Natural killer cell (primary cell): ENCODE measurements at regions not wholly inside any gene's neighbourhood (a gene's known extent, or its start where the extent isn't known, plus 50 kb on each side); places are given as distances from the start of the nearest gene placed in this dataset.

Experiments
- ATAC-seq, 3 donors: fragments of 150-1000 bp in 2 of 3; fragments of 200-7000 bp in 1 of 3; cut with Tn5 transposase; 1 replicate in 1 of 3; 2 replicates in 2 of 3; pipeline ENCODE4 v1.10.0; 2021; ENCODE audit warnings: mild to moderate bottlenecking in 2 of 3, moderate library complexity in 2 of 3
- DNase-seq, 2 donors: peaks; one replicate each; pipeline versions ENCODE4 v3.0.0 to v3.0.0-alpha.2; 2013 to 2021; ENCODE audit warnings: mixed read lengths in 1 of 2
- H3K27ac ChIP-seq: one replicate; pipeline ENCODE4 v1.5.1; 2013; ENCODE audit warnings: mild to moderate bottlenecking, low read length
- H3K27me3 ChIP-seq: one replicate; pipeline ENCODE4 v1.6.1; 2013; ENCODE audit warnings: low read length; ENCODE audit not compliant: control insufficient read depth, insufficient read depth
- H3K36me3 ChIP-seq: one replicate; pipeline ENCODE4 v1.6.1; 2013; ENCODE audit warnings: low read length; ENCODE audit not compliant: control insufficient read depth, insufficient read depth
- H3K4me1 ChIP-seq: one replicate; pipeline ENCODE4 v1.6.1; 2013; ENCODE audit warnings: low read length; ENCODE audit not compliant: control insufficient read depth, insufficient read depth
- H3K4me3 ChIP-seq: one replicate; pipeline ENCODE4 v1.5.1; 2013; ENCODE audit warnings: low read length
- H3K9me3 ChIP-seq: one replicate; pipeline ENCODE4 v1.6.1; 2013; ENCODE audit warnings: low read length; ENCODE audit not compliant: control insufficient read depth, insufficient read depth
- H3K27ac Mint-ChIP-seq, 2 donors: one replicate each; pipeline ENCODE4 v1.8.0; 2022; ENCODE audit warnings: mild to moderate bottlenecking in 2 of 2, mixed read lengths in 2 of 2, moderate library complexity in 1 of 2
- H3K27me3 Mint-ChIP-seq, 2 donors: one replicate each; pipeline ENCODE4 v1.8.0; 2022; ENCODE audit warnings: low read depth in 2 of 2, mixed read lengths in 2 of 2
- H3K36me3 Mint-ChIP-seq: one replicate; pipeline ENCODE4 v1.8.0; 2022; ENCODE audit warnings: mixed read lengths
- H3K4me1 Mint-ChIP-seq, 2 donors: one replicate each; pipeline ENCODE4 v1.8.0; 2022; ENCODE audit warnings: mixed read lengths in 2 of 2
- H3K4me3 Mint-ChIP-seq: one replicate; pipeline ENCODE4 v1.8.0; 2022; ENCODE audit warnings: mild to moderate bottlenecking, moderate library complexity, mixed read lengths
- H3K9me3 Mint-ChIP-seq, 2 donors: one replicate each; pipeline ENCODE4 v1.8.0; 2022; ENCODE audit warnings: mixed read lengths in 2 of 2
- WGBS: methylation state at CpG from one replicate; pipeline ENCODE4 v1.1.7; 2013; ENCODE audit warnings: missing lambda C conversion rate; ENCODE audit not compliant: insufficient coverage; 5-methylcytosine and 5-hydroxymethylcytosine counted together
- intact Hi-C: fragments of 100-400 bp; cut with micrococcal nuclease; formaldehyde crosslinking; loops from one replicate; pipeline ENCODE4 v1.14.2; 2022
- TF ChIP-seq, protein P1 (sequence below): fragments of 200-600 bp; IDR thresholded peaks from one replicate; pipeline ENCODE4 v1.8.0; 2022; ENCODE audit warnings: antibody characterized with exemption

DNA sequence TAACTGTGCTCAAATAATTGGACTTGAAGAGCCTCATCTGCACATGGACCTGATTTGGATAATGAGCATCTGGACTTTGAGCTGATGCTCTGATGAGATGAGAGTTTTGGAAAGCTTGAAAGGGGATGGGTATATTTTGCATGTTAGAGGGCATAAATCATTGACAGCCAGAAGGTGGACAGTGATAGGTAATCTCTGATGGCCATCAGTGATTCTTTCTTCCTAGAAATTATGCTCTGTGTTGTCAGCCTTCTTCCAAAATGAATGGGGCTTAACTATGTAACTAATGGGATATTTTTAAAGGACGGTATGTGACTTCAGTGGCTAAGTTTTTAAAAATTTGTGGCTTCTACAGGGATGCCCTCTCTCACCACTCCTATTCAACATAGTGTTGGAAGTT is 334.0 kb downstream of the PTTG2 start:
- no peaks in the 10 kb centered on the region for H3K27me3 ChIP-seq
- Mint-ChIP-seq H3K36me3 (peaks cover 28% of the 10 kb centered on the region), H3K27me3 (peaks cover 4 to 16% of the 10 kb centered on the region in 2 donors), H3K27ac (no peak overlapping the region), H3K4me1 (no peaks in the 10 kb centered on the region), H3K9me3 (peaks cover 9% of the 10 kb centered on the region in 2 donors), H3K4me3 (no peak overlapping the region)
- TF ChIP-seq, protein P1, sequence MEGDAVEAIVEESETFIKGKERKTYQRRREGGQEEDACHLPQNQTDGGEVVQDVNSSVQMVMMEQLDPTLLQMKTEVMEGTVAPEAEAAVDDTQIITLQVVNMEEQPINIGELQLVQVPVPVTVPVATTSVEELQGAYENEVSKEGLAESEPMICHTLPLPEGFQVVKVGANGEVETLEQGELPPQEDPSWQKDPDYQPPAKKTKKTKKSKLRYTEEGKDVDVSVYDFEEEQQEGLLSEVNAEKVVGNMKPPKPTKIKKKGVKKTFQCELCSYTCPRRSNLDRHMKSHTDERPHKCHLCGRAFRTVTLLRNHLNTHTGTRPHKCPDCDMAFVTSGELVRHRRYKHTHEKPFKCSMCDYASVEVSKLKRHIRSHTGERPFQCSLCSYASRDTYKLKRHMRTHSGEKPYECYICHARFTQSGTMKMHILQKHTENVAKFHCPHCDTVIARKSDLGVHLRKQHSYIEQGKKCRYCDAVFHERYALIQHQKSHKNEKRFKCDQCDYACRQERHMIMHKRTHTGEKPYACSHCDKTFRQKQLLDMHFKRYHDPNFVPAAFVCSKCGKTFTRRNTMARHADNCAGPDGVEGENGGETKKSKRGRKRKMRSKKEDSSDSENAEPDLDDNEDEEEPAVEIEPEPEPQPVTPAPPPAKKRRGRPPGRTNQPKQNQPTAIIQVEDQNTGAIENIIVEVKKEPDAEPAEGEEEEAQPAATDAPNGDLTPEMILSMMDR, result no peak
- intact Hi-C loops, result no loop called here
- no CpG with 5 or more reads among the region's 1 CpG for WGBS
- H3K9me3 ChIP-seq, result peaks cover 13% of the 10 kb centered on the region
- no peaks in the 10 kb centered on the region for H3K36me3 ChIP-seq
- DNase-seq, result no peak
- no peaks in the 10 kb centered on the region for H3K4me1 ChIP-seq
- H3K27ac ChIP-seq, result no peak overlapping the region
- no peak for ATAC-seq
- H3K4me3 ChIP-seq, result no peak overlapping the region

DNA sequence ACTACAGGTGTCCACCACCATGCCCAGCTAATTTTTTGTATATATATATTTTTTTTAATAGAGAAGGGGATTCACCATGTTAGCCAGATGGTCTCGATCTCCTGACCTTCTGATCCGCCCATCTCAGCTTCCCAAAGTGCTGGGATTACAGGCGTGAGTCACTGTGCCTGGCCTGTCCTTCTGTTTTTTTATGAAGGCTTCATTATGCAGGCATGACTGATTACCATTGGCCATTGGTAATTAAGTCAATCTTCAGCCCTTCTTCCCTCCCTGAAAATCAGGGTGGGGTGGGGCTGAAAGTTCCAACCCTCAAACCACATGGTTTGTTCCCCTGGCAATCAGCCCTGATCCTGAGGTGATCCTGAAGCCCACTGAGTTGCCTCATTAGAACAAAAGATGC is 336.9 kb downstream of the PTTG2 start:
- Histone ChIP-seq H3K4me1 (no peaks in the 10 kb centered on the region), H3K27ac (no peak overlapping the region), H3K9me3 (peaks cover 13% of the 10 kb centered on the region), H3K27me3 (no peaks in the 10 kb centered on the region), H3K4me3 (no peak overlapping the region), H3K36me3 (no peaks in the 10 kb centered on the region)
- no peak overlapping the region for H3K27ac Mint-ChIP-seq
- TF ChIP-seq, protein P1, result no peak
- H3K4me3 Mint-ChIP-seq, result no peak overlapping the region
- H3K4me1 Mint-ChIP-seq, result no peaks in the 10 kb centered on the region
- DNase-seq, result no peak
- intact Hi-C loops, result no loop called here
- peaks cover 11 to 19% of the 10 kb centered on the region in 2 donors for H3K9me3 Mint-ChIP-seq
- 93% methylated on average over 3 of the region's 3 CpGs for WGBS
- H3K36me3 Mint-ChIP-seq, result peaks cover 44% of the 10 kb centered on the region
- peaks cover 4 to 16% of the 10 kb centered on the region in 2 donors for H3K27me3 Mint-ChIP-seq
- no peak for ATAC-seq

DNA sequence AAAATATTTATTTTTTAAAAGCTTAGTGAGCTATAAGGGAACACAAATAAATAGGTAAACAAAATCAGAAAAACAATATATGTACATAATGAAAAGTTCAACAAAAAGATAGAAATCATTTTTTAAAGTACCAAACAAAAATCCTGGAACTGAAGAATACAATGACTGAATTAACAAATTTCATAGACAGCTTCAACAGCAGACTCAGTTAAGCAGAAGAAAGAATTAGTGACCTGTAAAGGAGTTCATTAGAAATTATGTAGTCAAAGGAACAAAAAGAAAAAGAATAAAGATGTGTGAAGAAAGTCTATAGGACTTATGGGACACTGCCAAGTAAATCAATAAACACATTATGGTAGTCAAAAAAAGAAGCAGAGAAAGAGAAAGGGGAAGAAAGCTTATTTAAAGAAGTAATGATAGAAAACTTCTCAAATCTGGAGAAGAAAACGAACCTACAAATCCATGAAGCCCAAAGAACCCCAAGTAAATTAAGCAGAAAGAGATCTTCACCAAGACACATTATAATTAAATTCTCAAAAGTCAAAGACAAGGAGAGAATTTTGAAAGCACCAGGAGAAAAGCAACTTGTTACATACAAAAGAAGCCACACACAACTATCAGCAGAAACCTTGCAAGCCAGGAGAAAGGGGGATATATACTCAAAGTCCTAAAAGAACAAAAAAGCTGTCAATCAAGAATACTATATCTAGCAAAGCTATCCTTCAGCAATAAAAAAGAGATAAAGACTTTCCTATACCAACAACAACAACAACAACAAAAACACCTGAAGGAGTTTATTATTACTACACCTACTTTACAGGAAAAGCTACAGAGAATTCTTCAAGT is 338.9 kb downstream of the PTTG2 start:
- TF ChIP-seq, protein P1, result no peak
- H3K4me1 Mint-ChIP-seq, result no peaks in the 10 kb centered on the region
- H3K27ac Mint-ChIP-seq, result no peak overlapping the region
- H3K36me3 Mint-ChIP-seq, result peaks cover 31% of the 10 kb centered on the region
- Histone ChIP-seq H3K4me3 (no peak overlapping the region), H3K36me3 (no peaks in the 10 kb centered on the region), H3K4me1 (no peaks in the 10 kb centered on the region), H3K27ac (no peak overlapping the region), H3K27me3 (no peaks in the 10 kb centered on the region), H3K9me3 (peaks cover 16% of the 10 kb centered on the region)
- H3K4me3 Mint-ChIP-seq, result no peak overlapping the region
- intact Hi-C loops, result no loop called here
- no CpG with 5 or more reads among the region's 1 CpG for WGBS
- ATAC-seq (no peak), DNase-seq (no peak)
- peaks cover 2 to 6% of the 10 kb centered on the region in 2 donors for H3K27me3 Mint-ChIP-seq
- H3K9me3 Mint-ChIP-seq, result peaks cover 9 to 15% of the 10 kb centered on the region in 2 donors
